NCI-H1436 (cell line): ENCODE measurements at regions not wholly inside any gene's neighbourhood (a gene's known extent, or its start where the extent isn't known, plus 50 kb on each side); places are given as distances from the start of the nearest gene placed in this dataset.
"Not testable (repeated sequence)": the region's sequence is repeated elsewhere in the genome, so short reads cannot be mapped to it uniquely, and the experiment has no call there.

Experiments
- DNase-seq: peaks from one replicate; lab custom pipeline; 2025; lab: John Stamatoyannopoulos, UW

GRCh38 chr13:44704811-44705210, 128.7 kb upstream of the TSC22D1 start:
- DNase-seq = not testable (repeated sequence)

DNA sequence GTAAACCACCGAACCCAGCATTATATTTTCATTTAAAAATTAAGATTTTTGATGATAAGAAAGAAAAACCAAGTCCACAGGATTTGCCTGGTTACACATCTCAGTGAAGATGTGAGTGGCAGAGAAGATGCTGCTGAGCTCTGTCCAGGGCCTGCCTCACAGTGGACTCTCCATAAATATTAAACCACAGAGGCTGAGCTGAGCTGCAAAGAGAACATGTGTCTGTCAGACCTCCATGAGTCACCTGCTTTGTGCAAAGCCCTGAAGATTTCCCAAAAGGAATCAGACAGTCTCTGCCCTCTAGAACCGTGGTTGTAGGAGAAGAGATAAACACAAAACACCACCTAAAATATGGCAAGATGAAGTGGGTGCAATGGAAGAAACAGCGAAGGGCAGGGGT, 127.2 kb upstream of the TSC22D1 start:
- DNase-seq = no peak

GRCh38 chr13:44698066-44698465, 121.9 kb upstream of the TSC22D1 start:
- DNase-seq = no peak

- no peak for DNase-seq
Measured at GRCh38 chr13:44697058-44697457, 120.9 kb upstream of the TSC22D1 start.

GRCh38 chr13:44695520-44695919, 119.4 kb upstream of the TSC22D1 start:
- no peak for DNase-seq

GRCh38 chr13:44694842-44695241, 118.7 kb upstream of the TSC22D1 start:
- DNase-seq = no peak

GRCh38 chr13:44694291-44694690, 118.2 kb upstream of the TSC22D1 start:
- DNase-seq = no peak

GRCh38 chr13:44693156-44693764, 117.1 kb upstream of the TSC22D1 start:
- DNase-seq = no peak

DNA sequence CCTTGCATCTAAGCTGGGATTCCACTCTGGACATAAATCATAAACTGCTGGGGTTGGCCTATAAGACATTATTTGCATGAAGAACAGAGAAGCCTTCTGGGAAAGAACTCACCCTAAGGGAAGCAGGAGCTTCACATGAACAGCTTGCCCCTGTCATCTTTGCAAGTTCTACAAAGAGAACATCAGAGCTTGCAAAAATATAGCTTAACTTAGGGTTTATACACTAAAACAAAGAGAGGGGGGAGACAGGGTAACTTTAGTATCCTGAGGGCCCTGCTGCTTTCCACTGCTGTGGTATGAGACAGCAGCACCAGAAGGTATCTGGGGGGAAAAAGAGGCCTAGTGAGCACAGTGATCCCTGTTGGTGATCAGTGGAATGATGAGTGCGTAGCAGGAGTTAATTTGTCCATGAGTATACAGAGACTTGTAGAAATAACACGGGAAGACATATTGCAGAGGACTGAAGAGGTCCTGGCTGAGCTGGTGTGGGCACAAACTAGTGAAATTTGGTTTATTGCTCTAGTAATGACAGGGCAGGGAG, 116.1 kb upstream of the TSC22D1 start:
- DNase-seq = no peak

DNA sequence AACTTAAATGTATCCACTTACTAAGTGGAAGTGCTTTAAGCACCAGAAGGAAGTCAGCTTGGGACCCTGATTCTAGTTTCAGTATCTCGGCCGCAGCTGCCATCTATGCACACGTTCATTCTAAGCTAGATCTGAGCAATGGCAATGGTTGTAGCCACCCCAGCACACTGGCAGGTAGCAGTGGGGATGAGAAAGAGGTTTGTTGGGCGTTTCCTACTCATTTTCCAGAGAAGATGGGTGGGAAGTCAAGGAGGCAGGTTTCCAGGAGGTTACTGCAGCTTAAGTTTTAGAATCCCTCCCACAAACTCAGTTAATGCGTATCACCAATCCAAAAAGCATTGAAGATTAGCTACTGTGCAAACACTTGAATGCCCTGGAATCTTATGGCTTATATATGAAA, 114.2 kb upstream of the TSC22D1 start:
- DNase-seq = no peak

DNA sequence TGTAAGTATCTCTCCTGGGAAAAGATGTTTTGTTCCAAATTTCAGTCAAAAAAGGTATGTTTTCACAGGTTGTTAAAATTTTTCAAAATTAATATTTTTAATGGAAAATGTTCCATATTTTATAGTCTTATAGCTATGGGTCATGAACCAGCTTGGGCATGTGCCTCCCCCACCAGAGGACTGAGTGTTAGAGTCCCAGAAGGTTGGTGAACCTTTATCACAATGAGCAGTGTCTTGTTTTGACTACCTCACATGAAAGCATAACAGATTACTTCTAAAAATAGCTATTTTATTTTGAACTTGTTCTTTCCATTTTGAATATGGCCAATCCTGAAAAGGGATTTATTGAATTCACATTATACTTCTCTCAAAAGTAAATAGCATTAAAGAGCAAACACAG, 112.5 kb upstream of the TSC22D1 start:
- DNase-seq = no peak

GRCh38 chr13:44686531-44686934, 110.4 kb upstream of the TSC22D1 start:
- no peak for DNase-seq

- no peak for DNase-seq
Measured at GRCh38 chr13:44685641-44686040, 109.5 kb upstream of the TSC22D1 start.

GRCh38 chr13:44682416-44682815, 106.3 kb upstream of the TSC22D1 start:
- not testable (repeated sequence) for DNase-seq

DNA sequence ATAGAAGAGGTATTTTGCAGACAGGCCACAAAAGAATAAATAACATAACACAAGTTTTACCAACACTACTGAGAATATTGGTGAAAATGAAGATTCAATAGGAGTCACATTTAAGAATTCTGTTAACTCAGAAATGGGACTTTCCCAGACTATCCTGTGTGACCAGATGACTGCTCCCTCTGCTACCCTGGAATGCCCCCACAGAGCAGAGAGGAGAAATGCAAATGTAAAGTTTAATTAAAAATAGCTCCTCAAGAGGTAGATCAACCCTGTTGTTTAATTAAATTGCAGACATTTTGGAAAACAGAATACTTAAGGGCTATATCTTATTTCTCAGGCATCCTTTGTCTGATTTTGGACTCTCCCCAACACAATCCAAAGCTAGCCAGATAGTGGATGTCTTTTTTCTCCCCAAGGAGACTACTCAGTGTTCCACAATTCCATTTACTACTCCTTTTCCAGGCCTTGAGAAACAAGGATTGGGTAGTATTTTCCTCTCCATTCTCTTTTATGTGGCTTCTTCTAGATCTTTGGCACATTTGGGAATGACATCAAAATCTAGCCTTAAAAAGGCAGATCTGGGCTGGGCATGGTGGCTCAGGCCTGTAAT, 104.7 kb upstream of the TSC22D1 start:
- DNase-seq = no peak

- DNase-seq = no peak
Measured at GRCh38 chr13:44679597-44679996, 103.5 kb upstream of the TSC22D1 start.

GRCh38 chr13:44678197-44678596, 102.1 kb upstream of the TSC22D1 start:
- DNase-seq = no peak

GRCh38 chr13:44676534-44676933, 100.4 kb upstream of the TSC22D1 start:
- DNase-seq = no peak

DNA sequence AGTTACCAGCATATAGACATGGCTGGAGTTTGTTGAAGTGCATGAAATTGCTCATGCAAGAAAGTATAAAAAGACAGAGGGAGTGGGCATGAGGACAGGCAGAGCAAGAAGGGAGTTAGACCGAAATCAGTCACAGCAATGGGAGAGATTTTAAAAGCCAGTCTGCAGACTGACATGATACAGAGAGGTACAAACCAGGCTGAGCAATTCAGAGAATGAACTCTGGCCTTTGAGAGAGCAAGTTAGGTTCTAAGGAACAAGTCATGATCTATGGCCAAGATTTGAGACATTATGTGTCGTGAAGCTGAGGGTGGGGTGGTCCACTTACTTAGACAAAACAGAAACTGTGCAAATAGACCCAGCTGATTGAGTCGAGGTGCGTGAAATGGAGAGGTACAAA, 93.4 kb upstream of the TSC22D1 start:
- no peak for DNase-seq

GRCh38 chr13:44668688-44669087, 92.6 kb upstream of the TSC22D1 start:
- DNase-seq = no peak

DNA sequence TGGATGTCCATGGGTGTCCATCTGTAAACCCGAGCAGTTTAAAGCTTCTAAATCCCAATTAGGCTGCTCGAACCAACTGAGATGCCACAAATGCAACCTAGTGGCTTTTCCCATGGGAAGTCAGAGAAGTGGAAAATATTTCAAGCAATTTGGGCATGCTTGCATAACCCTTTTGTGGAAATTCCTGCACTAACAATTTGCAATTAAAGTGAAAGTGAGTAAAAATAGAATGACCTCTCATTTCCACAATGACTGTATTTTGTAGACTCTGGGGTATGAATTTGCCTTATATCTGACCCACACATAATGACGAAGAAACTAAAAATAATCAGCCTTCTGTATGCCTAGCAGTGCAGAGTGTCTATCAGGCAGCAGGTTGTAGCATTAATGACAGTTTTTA, 91.8 kb upstream of the TSC22D1 start:
- DNase-seq = no peak

- DNase-seq = not testable (repeated sequence)
Measured at GRCh38 chr13:44666538-44666937, 90.4 kb upstream of the TSC22D1 start.

DNA sequence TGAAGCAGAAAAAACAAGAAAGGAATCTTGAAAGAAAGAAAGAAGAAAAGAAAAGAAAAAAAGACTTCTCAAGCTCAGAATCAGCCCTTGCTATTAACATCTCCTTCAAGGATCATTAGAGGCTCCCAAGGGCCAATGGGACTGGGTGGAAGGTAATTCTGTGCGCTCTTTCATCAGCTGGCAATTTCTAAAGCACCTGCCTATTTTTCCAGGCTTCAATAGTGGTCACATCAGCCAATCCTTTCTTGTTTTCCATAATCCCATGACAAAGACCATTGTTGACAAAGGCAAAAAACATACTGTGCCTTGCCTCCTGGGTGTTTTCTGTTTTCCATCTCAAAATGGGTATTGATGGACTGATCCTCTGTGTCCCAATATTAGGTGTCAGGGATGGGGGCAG, 88.2 kb upstream of the TSC22D1 start:
- peak; percentile 12 for DNase-seq

DNA sequence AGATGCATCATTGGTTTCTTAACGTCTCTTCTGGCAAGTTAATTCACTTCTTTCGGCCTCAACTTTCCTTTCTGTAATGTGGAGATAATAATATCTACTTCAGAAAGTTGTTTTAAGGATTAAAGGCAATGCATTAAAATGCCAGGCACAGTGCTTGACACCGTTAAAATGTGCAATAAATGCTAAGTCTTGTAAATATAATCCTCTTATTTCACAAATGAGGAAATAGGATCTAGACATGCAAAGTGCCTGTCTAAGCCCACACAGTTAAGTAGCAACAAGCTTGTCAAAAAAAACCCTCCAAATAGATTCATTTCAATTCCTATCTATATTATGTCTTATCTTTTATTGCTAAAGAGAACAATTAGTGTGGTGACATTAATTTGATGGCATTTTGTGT, 86.4 kb upstream of the TSC22D1 start:
- no peak for DNase-seq
